K562 (cell line): ENCODE measurements at regions not wholly inside any gene's neighbourhood (a gene's known extent, or its start where the extent isn't known, plus 50 kb on each side); places are given as distances from the start of the nearest gene placed in this dataset.

Experiments used
- HCFC1 ChIP-seq: IDR thresholded peaks from 2 replicates; pipeline ENCODE4 v1.6.1; 2012; ENCODE audit warnings: low read depth, low read length, improper control_type of control experiment
- L3MBTL2 ChIP-seq: fragments of 450-650 bp; IDR thresholded peaks from 2 replicates; pipeline ENCODE4 v1.6.1; 2016; ENCODE audit warnings: mild to moderate bottlenecking, moderate library complexity
- PCBP2 ChIP-seq: fragments of 200-400 bp; formaldehyde crosslinking; IDR thresholded peaks from 2 replicates; pipeline ENCODE4 v1.6.1; 2018; ENCODE audit warnings: low read length, low read depth, mild to moderate bottlenecking, moderate library complexity; ENCODE audit not compliant: poor library complexity, severe bottlenecking
- ZKSCAN3 ChIP-seq: fragments of 250-450 bp; sonication (Bioruptor Pico); IDR thresholded peaks from 2 replicates; pipeline ENCODE4 v1.4.0; 2020
- ZNF318 ChIP-seq, 2 experiments: fragments of 450-650 bp; IDR thresholded peaks; 2 replicates each; pipeline ENCODE4 v1.6.1; 2016; ENCODE audit warnings: mild to moderate bottlenecking in 2 of 2, borderline replicate concordance in 1 of 2, low read depth in 1 of 2, moderate library complexity in 1 of 2
- ZNF445 ChIP-seq: fragments of 250-450 bp; sonication (Bioruptor Pico); IDR thresholded peaks from 2 replicates; pipeline ENCODE4 v1.4.0; 2020; ENCODE audit warnings: low read depth, mild to moderate bottlenecking, moderate library complexity
- ZNF778 ChIP-seq: fragments of 450-650 bp; formaldehyde crosslinking; IDR thresholded peaks from 2 replicates; pipeline ENCODE4 v1.4.0; 2020; ENCODE audit warnings: mild to moderate bottlenecking, moderate library complexity
- TF ChIP-seq, protein P1 (sequence below): fragments of 450-650 bp; formaldehyde crosslinking; IDR thresholded peaks from 2 replicates; pipeline ENCODE4 v1.4.0; 2022; ENCODE audit warnings: missing genetic modification characterization

DNA sequence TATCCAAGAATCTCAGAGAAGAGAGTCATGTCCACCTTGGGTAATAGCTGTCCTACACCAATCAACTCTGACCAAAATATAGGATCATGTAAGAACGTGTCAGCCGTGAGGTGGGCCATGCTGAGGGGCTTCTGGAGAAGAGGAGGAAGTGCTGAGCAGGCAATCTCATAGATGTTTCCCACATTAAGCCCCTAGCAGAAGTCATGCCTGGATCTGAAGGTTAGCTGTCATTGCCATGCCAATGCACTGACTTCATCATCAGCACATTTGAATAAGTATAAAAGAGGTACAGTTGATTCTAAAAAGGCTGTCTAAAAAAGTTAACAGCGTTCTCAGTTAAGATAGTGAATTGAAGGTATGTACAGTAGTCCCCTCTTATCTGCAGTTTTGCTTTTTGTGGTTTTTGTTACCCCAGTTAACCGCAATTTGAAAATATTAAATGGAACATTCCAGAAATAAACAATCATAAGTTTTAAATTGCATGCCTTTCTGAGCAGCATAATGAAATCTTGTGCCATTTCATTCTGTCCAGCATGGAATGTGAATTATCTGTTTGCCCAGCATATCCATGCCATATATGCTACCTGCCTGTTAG is 67.2 kb upstream of the TMEM17 start (continued):
- TF ChIP-seq ZNF318 (IDR thresholded peaks at IDR 0.05; ENCODE audit: borderline replicate concordance in 1 of 2, low read depth in 1 of 2) = no peak
- TF ChIP-seq ZNF778 (CRISPR knock-in tag) = no peak
- no peak for TF ChIP-seq L3MBTL2
- no peak for TF ChIP-seq HCFC1
- TF ChIP-seq PCBP2 = no peak
- TF ChIP-seq, protein P1, sequence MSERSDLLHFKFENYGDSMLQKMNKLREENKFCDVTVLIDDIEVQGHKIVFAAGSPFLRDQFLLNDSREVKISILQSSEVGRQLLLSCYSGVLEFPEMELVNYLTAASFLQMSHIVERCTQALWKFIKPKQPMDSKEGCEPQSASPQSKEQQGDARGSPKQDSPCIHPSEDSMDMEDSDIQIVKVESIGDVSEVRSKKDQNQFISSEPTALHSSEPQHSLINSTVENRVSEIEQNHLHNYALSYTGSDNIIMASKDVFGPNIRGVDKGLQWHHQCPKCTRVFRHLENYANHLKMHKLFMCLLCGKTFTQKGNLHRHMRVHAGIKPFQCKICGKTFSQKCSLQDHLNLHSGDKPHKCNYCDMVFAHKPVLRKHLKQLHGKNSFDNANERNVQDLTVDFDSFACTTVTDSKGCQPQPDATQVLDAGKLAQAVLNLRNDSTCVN (CRISPR knock-in tag) = no peak
- no peak for TF ChIP-seq ZNF445 (CRISPR knock-in tag)
- TF ChIP-seq ZKSCAN3 (CRISPR knock-in tag) = no peak
